ENCODE measurements at regions not wholly inside any gene's neighbourhood (a gene's known extent, or its start where the extent isn't known, plus 50 kb on each side); places are given as distances from the start of the nearest gene placed in this dataset.

DNA sequence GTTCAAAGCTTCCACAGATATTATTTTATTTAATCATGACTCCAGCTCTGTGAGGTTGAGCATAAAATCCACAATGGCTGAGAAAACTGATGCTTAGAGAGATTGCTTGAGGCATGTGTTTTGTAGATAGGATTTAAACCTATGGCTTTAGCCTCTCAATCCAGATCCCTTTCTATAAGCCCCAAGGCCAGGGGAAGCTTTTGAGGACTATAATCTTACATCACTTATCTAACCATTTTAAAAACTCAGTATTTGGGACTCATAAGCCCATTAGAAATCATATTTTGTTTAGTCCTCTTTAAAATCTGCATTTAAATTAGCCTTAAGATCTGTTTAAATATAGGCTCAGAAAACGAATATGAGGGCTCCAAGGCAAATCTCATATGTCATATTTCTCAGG lies 135.4 kb upstream of the SERPINE2 start:
- no peak for TF ChIP-seq HCFC1 (IDR thresholded peaks at IDR 0.05; ENCODE audit: low read length)
- TF ChIP-seq BCL3 (IDR thresholded peaks at IDR 0.05; ENCODE audit: borderline replicate concordance, insufficient read depth, low read depth, low read length, poor library complexity, severe bottlenecking), result no peak
- TF ChIP-seq YY1 (IDR thresholded peaks at IDR 0.05; ENCODE audit: low read depth, low read length), result no peak
- TF ChIP-seq EP300 (IDR thresholded peaks at IDR 0.05; ENCODE audit: borderline replicate concordance in 1 of 2, control insufficient read depth in 1 of 2, low read depth in 2 of 2, low read length in 2 of 2), result no peak
- TF ChIP-seq ELK1 (IDR thresholded peaks at IDR 0.05; ENCODE audit: low read depth, low read length), result no peak
- no peak for TF ChIP-seq JUNB (IDR thresholded peaks at IDR 0.05)
- no peak for TF ChIP-seq SMC3 (IDR thresholded peaks at IDR 0.05; ENCODE audit: borderline replicate concordance, low read length)
- TF ChIP-seq, protein P1, sequence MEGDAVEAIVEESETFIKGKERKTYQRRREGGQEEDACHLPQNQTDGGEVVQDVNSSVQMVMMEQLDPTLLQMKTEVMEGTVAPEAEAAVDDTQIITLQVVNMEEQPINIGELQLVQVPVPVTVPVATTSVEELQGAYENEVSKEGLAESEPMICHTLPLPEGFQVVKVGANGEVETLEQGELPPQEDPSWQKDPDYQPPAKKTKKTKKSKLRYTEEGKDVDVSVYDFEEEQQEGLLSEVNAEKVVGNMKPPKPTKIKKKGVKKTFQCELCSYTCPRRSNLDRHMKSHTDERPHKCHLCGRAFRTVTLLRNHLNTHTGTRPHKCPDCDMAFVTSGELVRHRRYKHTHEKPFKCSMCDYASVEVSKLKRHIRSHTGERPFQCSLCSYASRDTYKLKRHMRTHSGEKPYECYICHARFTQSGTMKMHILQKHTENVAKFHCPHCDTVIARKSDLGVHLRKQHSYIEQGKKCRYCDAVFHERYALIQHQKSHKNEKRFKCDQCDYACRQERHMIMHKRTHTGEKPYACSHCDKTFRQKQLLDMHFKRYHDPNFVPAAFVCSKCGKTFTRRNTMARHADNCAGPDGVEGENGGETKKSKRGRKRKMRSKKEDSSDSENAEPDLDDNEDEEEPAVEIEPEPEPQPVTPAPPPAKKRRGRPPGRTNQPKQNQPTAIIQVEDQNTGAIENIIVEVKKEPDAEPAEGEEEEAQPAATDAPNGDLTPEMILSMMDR (IDR thresholded peaks at IDR 0.05 in 2 of 3, conservative IDR thresholded peaks at IDR 0.05 in 1 of 3; ENCODE audit: control insufficient read depth in 2 of 3, extremely low read depth in 1 of 3, insufficient read depth in 1 of 3, low read depth in 3 of 3, low read length in 3 of 3), result no peak
- TF ChIP-seq POLR2A (IDR thresholded peaks at IDR 0.05; ENCODE audit: low read depth, low read length), result no peak
- TF ChIP-seq NR2C2 (IDR thresholded peaks at IDR 0.05; ENCODE audit: borderline replicate concordance, control insufficient read depth, insufficient read length, low read depth), result no peak
- no peak for TF ChIP-seq POLR2AphosphoS5 (IDR thresholded peaks at IDR 0.05; ENCODE audit: low read length)

All from GM12878 (cell line).